LNCAP (cell line): ENCODE measurements at regions not wholly inside any gene's neighbourhood (a gene's known extent, or its start where the extent isn't known, plus 50 kb on each side); places are given as distances from the start of the nearest gene placed in this dataset.

Source experiments
- CTCF ChIP-seq: fragments of 450-650 bp; IDR thresholded peaks from 2 replicates; pipeline ENCODE4 v1.5.1; 2017; ENCODE audit warnings: mild to moderate bottlenecking

GRCh38 chr15:87365186-87365585, 891.4 kb downstream of the NTRK3 start:
- TF ChIP-seq CTCF: no peak

GRCh38 chr15:87362531-87362930, 894.0 kb downstream of the NTRK3 start:
- TF ChIP-seq CTCF: no peak

GRCh38 chr15:87357637-87358313, 898.8 kb downstream of the NTRK3 start:
- TF ChIP-seq CTCF: no peak

DNA sequence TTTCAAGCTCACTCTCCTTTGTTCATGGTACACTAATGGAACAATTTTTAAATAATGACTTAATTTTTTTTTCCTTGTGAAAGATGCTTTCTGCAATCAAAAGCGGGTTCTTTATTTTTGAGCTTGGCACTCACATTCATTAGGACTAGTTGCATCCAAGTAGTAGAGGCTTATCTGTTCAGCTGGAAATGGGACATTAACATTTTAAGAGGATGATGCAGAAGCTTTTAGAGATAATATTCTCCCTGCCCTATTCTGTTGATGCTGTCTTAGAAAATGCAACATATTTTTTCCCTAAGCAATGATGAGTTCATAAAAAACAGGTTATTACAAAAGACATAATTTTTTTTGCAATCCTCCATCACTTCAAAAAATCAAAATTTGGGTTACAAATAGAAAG, 900.6 kb downstream of the NTRK3 start:
- TF ChIP-seq CTCF: no peak

GRCh38 chr15:87354661-87355410, 901.7 kb downstream of the NTRK3 start:
- TF ChIP-seq CTCF: no peak

GRCh38 chr15:87349181-87349580, 907.4 kb downstream of the NTRK3 start:
- TF ChIP-seq CTCF: no peak

GRCh38 chr15:87348746-87349145, 907.8 kb downstream of the NTRK3 start:
- no peak for TF ChIP-seq CTCF
